ENCODE measurements at regions not wholly inside any gene's neighbourhood (a gene's known extent, or its start where the extent isn't known, plus 50 kb on each side); places are given as distances from the start of the nearest gene placed in this dataset.

GRCh38 chr15:25180606-25181292 is 226.0 kb downstream of the SNRPN start:
- WGBS, 2 donors = 74 to 76% methylated on average over 15 of the region's 15 CpGs
- H3K9me3 ChIP-seq (ENCODE audit: control insufficient read depth in 2 of 2, insufficient read depth in 1 of 2, low read depth in 1 of 2, low read length in 1 of 2) = peaks cover 63 to 84% of the 10 kb centered on the region in 2 donors

DNA sequence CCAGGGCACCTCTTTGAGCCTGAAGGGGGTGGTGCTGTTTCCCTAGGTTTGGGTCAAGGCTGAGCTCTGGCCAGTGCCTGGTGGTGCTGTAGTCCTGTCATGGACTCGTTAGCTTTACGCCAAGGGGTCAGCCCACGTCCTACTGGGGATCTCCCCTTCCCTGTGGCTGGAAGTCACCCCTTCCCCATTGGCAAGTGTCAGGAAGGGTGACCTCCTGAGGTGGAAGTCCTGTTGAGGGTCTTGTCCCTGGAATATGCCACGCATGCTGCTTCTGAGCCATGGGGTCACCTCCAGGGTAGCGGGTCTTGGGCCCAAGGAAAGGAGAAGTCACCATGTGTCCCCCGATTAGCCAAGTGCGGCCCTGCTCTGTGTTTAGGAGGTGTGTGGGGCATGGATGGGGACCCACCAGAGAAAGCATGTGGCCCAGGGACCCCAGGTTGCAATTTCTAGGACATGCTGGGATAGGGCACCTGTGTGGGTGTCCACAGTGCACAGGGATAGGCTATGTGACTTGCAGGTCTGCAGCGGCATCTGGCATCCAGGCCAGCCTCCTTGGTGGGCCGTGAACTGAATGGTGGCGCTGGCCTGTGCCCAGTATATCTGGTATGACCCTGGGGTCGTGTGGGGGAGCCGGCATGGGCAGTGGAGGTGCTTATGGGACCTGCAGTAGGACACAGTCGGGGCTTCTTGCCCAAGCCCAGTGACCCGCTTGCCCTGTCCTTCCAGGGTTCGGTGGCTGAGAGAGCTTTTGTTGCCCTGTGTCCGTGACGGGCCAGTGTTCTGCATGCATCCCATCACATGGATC is 226.7 kb downstream of the SNRPN start:
- Histone ChIP-seq H3K27me3 (ENCODE audit: control insufficient read depth in 1 of 2, insufficient read depth in 2 of 2, low read length in 2 of 2) (no peaks in the 10 kb centered on the region), H3K4me1 (ENCODE audit: control insufficient read depth in 2 of 2, insufficient read depth in 2 of 2, low read length in 1 of 2) (no peaks in the 10 kb centered on the region), H3K4me3 (ENCODE audit: low read depth in 1 of 2, low read length in 2 of 2) (no peak overlapping the region), H3K36me3 (ENCODE audit: control insufficient read depth in 2 of 2, insufficient read depth in 2 of 2, low read length in 1 of 2) (no peaks in the 10 kb centered on the region), H3K27ac (ENCODE audit: low read depth in 2 of 2, low read length in 1 of 2) (no peak overlapping the region), H3K9me3 (ENCODE audit: control insufficient read depth in 2 of 2, insufficient read depth in 1 of 2, low read depth in 1 of 2, low read length in 1 of 2) (peaks cover 66 to 84% of the 10 kb centered on the region in 2 donors)
- WGBS, 2 donors = 84 to 87% methylated on average over 17 of the region's 17 CpGs

More at GRCh38 chr15:25180606-25181292, 226.0 kb downstream of the SNRPN start:
- Histone ChIP-seq H3K4me1 (ENCODE audit: control insufficient read depth in 2 of 2, insufficient read depth in 2 of 2, low read length in 1 of 2) (no peaks in the 10 kb centered on the region), H3K27ac (ENCODE audit: low read depth in 2 of 2, low read length in 1 of 2) (no peak overlapping the region), H3K36me3 (ENCODE audit: control insufficient read depth in 2 of 2, insufficient read depth in 2 of 2, low read length in 1 of 2) (no peaks in the 10 kb centered on the region), H3K4me3 (ENCODE audit: low read depth in 1 of 2, low read length in 2 of 2) (no peak overlapping the region), H3K27me3 (ENCODE audit: control insufficient read depth in 1 of 2, insufficient read depth in 2 of 2, low read length in 2 of 2) (no peaks in the 10 kb centered on the region)

GRCh38 chr15:25182098-25182478 is 227.3 kb downstream of the SNRPN start:
- Histone ChIP-seq H3K4me1 (ENCODE audit: control insufficient read depth in 2 of 2, insufficient read depth in 2 of 2, low read length in 1 of 2) (no peaks in the 10 kb centered on the region), H3K27me3 (ENCODE audit: control insufficient read depth in 1 of 2, insufficient read depth in 2 of 2, low read length in 2 of 2) (no peaks in the 10 kb centered on the region), H3K27ac (ENCODE audit: low read depth in 2 of 2, low read length in 1 of 2) (no peak overlapping the region), H3K36me3 (ENCODE audit: control insufficient read depth in 2 of 2, insufficient read depth in 2 of 2, low read length in 1 of 2) (no peaks in the 10 kb centered on the region), H3K4me3 (ENCODE audit: low read depth in 1 of 2, low read length in 2 of 2) (no peak overlapping the region), H3K9me3 (ENCODE audit: control insufficient read depth in 2 of 2, insufficient read depth in 1 of 2, low read depth in 1 of 2, low read length in 1 of 2) (peaks cover 68 to 86% of the 10 kb centered on the region in 2 donors)
- WGBS, 2 donors = 92% methylated on average over 6 of the region's 6 CpGs

- H3K9me3 ChIP-seq (ENCODE audit: control insufficient read depth in 2 of 2, insufficient read depth in 1 of 2, low read depth in 1 of 2, low read length in 1 of 2) = peaks cover 68 to 84% of the 10 kb centered on the region in 2 donors
- no peaks in the 10 kb centered on the region for H3K36me3 ChIP-seq (ENCODE audit: control insufficient read depth in 2 of 2, insufficient read depth in 2 of 2, low read length in 1 of 2)
- H3K4me3 ChIP-seq (ENCODE audit: low read depth in 1 of 2, low read length in 2 of 2) = no peak overlapping the region
- 77 to 83% methylated on average over 14 of the region's 14 CpGs for WGBS, 2 donors
- H3K4me1 ChIP-seq (ENCODE audit: control insufficient read depth in 2 of 2, insufficient read depth in 2 of 2, low read length in 1 of 2) = no peaks in the 10 kb centered on the region
- no peaks in the 10 kb centered on the region for H3K27me3 ChIP-seq (ENCODE audit: control insufficient read depth in 1 of 2, insufficient read depth in 2 of 2, low read length in 2 of 2)
- no peak overlapping the region for H3K27ac ChIP-seq (ENCODE audit: low read depth in 2 of 2, low read length in 1 of 2)
Observed at GRCh38 chr15:25182736-25183445, 228.1 kb downstream of the SNRPN start.

GRCh38 chr15:25183581-25184251 is 228.9 kb downstream of the SNRPN start:
- Histone ChIP-seq H3K36me3 (ENCODE audit: control insufficient read depth in 2 of 2, insufficient read depth in 2 of 2, low read length in 1 of 2) (no peaks in the 10 kb centered on the region), H3K4me1 (ENCODE audit: control insufficient read depth in 2 of 2, insufficient read depth in 2 of 2, low read length in 1 of 2) (no peaks in the 10 kb centered on the region), H3K27ac (ENCODE audit: low read depth in 2 of 2, low read length in 1 of 2) (no peak overlapping the region), H3K9me3 (ENCODE audit: control insufficient read depth in 2 of 2, insufficient read depth in 1 of 2, low read depth in 1 of 2, low read length in 1 of 2) (peaks cover 64 to 82% of the 10 kb centered on the region in 2 donors), H3K4me3 (ENCODE audit: low read depth in 1 of 2, low read length in 2 of 2) (no peak overlapping the region), H3K27me3 (ENCODE audit: control insufficient read depth in 1 of 2, insufficient read depth in 2 of 2, low read length in 2 of 2) (no peaks in the 10 kb centered on the region)
- 77 to 81% methylated on average over 9 of the region's 9 CpGs for WGBS, 2 donors

DNA sequence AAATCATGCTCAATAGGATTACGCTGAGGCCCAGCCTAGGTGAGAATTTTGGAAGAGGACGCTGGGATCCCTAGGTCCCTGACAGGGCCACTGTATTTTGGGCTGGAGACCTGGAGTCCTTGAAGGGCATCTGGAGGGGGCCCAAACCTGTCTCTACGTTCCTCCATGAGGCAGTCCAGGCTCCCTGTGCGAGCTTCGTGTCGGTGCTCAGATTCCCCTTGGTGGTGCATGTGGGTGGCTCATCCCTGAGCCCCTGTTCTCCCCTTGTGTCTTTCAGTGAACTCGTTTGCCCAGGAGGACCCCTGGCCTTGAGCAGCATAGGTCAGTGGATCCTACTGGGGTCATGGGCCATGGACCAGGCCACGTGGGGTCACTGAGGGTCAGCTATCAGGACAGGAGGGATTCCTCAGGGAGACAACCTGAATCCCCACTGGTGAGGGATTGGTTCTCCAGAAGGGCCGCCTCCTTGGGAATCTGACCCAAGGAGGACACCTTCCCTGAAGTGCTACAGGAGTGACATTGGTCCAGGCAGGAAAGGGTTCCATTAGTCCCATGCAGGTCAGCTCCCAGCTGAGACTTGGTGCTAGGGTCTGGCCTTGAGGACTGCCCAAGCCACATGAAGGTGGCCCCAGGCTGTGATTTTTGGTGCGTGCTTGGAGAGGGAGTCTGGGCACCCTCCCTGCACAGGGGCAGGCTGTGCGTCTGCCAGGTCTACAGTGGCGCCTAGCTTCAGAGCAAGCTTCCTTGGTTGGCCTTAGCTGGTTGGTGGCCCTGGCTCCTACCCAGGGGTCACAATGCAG is 229.8 kb downstream of the SNRPN start:
- WGBS, 2 donors = 83 to 84% methylated on average over 12 of the region's 12 CpGs
- Histone ChIP-seq H3K27me3 (ENCODE audit: control insufficient read depth in 1 of 2, insufficient read depth in 2 of 2, low read length in 2 of 2) (no peaks in the 10 kb centered on the region), H3K4me3 (ENCODE audit: low read depth in 1 of 2, low read length in 2 of 2) (no peak overlapping the region), H3K36me3 (ENCODE audit: control insufficient read depth in 2 of 2, insufficient read depth in 2 of 2, low read length in 1 of 2) (no peaks in the 10 kb centered on the region), H3K27ac (ENCODE audit: low read depth in 2 of 2, low read length in 1 of 2) (no peak overlapping the region), H3K4me1 (ENCODE audit: control insufficient read depth in 2 of 2, insufficient read depth in 2 of 2, low read length in 1 of 2) (no peaks in the 10 kb centered on the region), H3K9me3 (ENCODE audit: control insufficient read depth in 2 of 2, insufficient read depth in 1 of 2, low read depth in 1 of 2, low read length in 1 of 2) (peaks cover 61 to 82% of the 10 kb centered on the region in 2 donors)

GRCh38 chr15:25185156-25185710 is 230.4 kb downstream of the SNRPN start:
- Histone ChIP-seq H3K9me3 (ENCODE audit: control insufficient read depth in 2 of 2, insufficient read depth in 1 of 2, low read depth in 1 of 2, low read length in 1 of 2) (peaks cover 60 to 80% of the 10 kb centered on the region in 2 donors), H3K4me1 (ENCODE audit: control insufficient read depth in 2 of 2, insufficient read depth in 2 of 2, low read length in 1 of 2) (no peaks in the 10 kb centered on the region)
- WGBS, 2 donors = 87% methylated on average over 15 of the region's 15 CpGs

GRCh38 chr15:25185791-25186190 is 231.0 kb downstream of the SNRPN start:
- no peaks in the 10 kb centered on the region for H3K36me3 ChIP-seq (ENCODE audit: control insufficient read depth in 2 of 2, insufficient read depth in 2 of 2, low read length in 1 of 2)
- no peaks in the 10 kb centered on the region for H3K27me3 ChIP-seq (ENCODE audit: control insufficient read depth in 1 of 2, insufficient read depth in 2 of 2, low read length in 2 of 2)
- no peak overlapping the region for H3K4me3 ChIP-seq (ENCODE audit: low read depth in 1 of 2, low read length in 2 of 2)
- H3K9me3 ChIP-seq (ENCODE audit: control insufficient read depth in 2 of 2, insufficient read depth in 1 of 2, low read depth in 1 of 2, low read length in 1 of 2) = peaks cover 56 to 83% of the 10 kb centered on the region in 2 donors
- H3K27ac ChIP-seq (ENCODE audit: low read depth in 2 of 2, low read length in 1 of 2) = no peak overlapping the region
- 81 to 82% methylated on average over 6 of the region's 6 CpGs for WGBS, 2 donors
- H3K4me1 ChIP-seq (ENCODE audit: control insufficient read depth in 2 of 2, insufficient read depth in 2 of 2, low read length in 1 of 2) = no peaks in the 10 kb centered on the region

More at GRCh38 chr15:25185156-25185710, 230.4 kb downstream of the SNRPN start:
- no peaks in the 10 kb centered on the region for H3K27me3 ChIP-seq (ENCODE audit: control insufficient read depth in 1 of 2, insufficient read depth in 2 of 2, low read length in 2 of 2)
- no peak overlapping the region for H3K4me3 ChIP-seq (ENCODE audit: low read depth in 1 of 2, low read length in 2 of 2)
- H3K36me3 ChIP-seq (ENCODE audit: control insufficient read depth in 2 of 2, insufficient read depth in 2 of 2, low read length in 1 of 2) = no peaks in the 10 kb centered on the region
- no peak overlapping the region for H3K27ac ChIP-seq (ENCODE audit: low read depth in 2 of 2, low read length in 1 of 2)
